K562 (cell line): ENCODE measurements at regions not wholly inside any gene's neighbourhood (a gene's known extent, or its start where the extent isn't known, plus 50 kb on each side); places are given as distances from the start of the nearest gene placed in this dataset.

ENCODE experiments used
- ATAC-seq: fragments of 200-7000 bp; cut with Tn5 transposase; 3 replicates; pipeline ENCODE4 v1.9.1; 2020; ENCODE audit warnings: moderate library complexity
- BruUV-seq: library from RNA; stranded (reverse); fragments of 400-500 nt; replicated peaks from 2 replicates; lab custom pipeline; 2021; lab: Mats Ljungman, UMichigan
- CTCF ChIA-PET: fragments of 300-600 bp; formaldehyde crosslinking; extraction: SDS; loops from one replicate; lab custom pipeline; 2021; ENCODE audit warnings: low intra/inter-chr PET ratio; lab: Yijun Ruan, JAX
- POLR2A ChIA-PET: fragments of 300-600, 350-650 bp; sonication (Branson Sonifier 250); formaldehyde crosslinking; extraction: SDS; loops from one replicate; lab custom pipeline; 2021; ENCODE audit warnings: antibody characterized with exemption, inconsistent platforms; lab: Yijun Ruan, JAX
- DNase-seq, 4 experiments: peaks; one replicate each; pipeline versions ENCODE4 v3.0.0 to v3.0.0-alpha.2; 2011 to 2018; ENCODE audit warnings: low spot score in 3 of 4, mixed read lengths in 3 of 4; ENCODE audit errors: extremely low read depth in 1 of 4
- FAIRE-seq: peaks from 2 replicates; lab custom pipeline; 2011; peaks lifted over from hg19 to GRCh38; lab: Jason Lieb, UNC
- H2AFZ ChIP-seq: 2 replicates; pipeline ENCODE4 v1.6.0; 2011; ENCODE audit warnings: low read depth, low read length, control low read depth, inconsistent platforms
- H3K27ac ChIP-seq: fragments of 200-600 bp; 3 replicates; pipeline ENCODE4 v1.8.0; 2011; ENCODE audit warnings: low read depth, mild to moderate bottlenecking, control low read depth, inconsistent platforms, low read length, moderate library complexity, mixed read lengths; ENCODE audit errors: extremely low read depth
- H3K27me3 ChIP-seq, 2 experiments: fragments of 300-600 bp in 1 of 2; 2 replicates in 1 of 2; 3 replicates in 1 of 2; pipeline versions ENCODE4 v1.6.0 to v1.8.0; 2011; ENCODE audit warnings: inconsistent platforms in 2 of 2, low read length in 2 of 2, mild to moderate bottlenecking in 1 of 2, mixed read lengths in 1 of 2, moderate library complexity in 1 of 2; ENCODE audit not compliant: control insufficient read depth in 2 of 2, insufficient read depth in 2 of 2
- H3K36me3 ChIP-seq: fragments of 300-600 bp; 3 replicates; pipeline ENCODE4 v1.8.0; 2011; ENCODE audit warnings: mild to moderate bottlenecking, low read length, inconsistent platforms; ENCODE audit not compliant: control insufficient read depth, insufficient read depth
- H3K4me1 ChIP-seq, 2 experiments: fragments of 200-600 bp in 1 of 2; replicated peaks in 1 of 2; 2 replicates in 1 of 2; 3 replicates in 1 of 2; pipeline versions ENCODE4 v1.5.1 to v1.8.0; 2011; ENCODE audit warnings: inconsistent platforms in 2 of 2, low read length in 2 of 2, mild to moderate bottlenecking in 1 of 2, mixed read lengths in 1 of 2, moderate library complexity in 1 of 2; ENCODE audit not compliant: control insufficient read depth in 2 of 2, insufficient read depth in 2 of 2
- H3K4me2 ChIP-seq: 2 replicates; pipeline ENCODE4 v1.6.1; 2011; ENCODE audit warnings: low read length, control low read depth, inconsistent platforms, mixed read lengths; ENCODE audit not compliant: insufficient read depth
- H3K4me3 ChIP-seq: fragments of 200-600 bp; sonication (generic), shearing (Covaris generic); 2 replicates; pipeline ENCODE4 v1.5.1; 2016; ENCODE audit warnings: control low read depth, inconsistent platforms
- H3K79me2 ChIP-seq: fragments of 200-600 bp; 3 replicates; pipeline ENCODE4 v1.8.0; 2011; ENCODE audit warnings: low read length, inconsistent platforms; ENCODE audit not compliant: control insufficient read depth, insufficient read depth
- H3K9ac ChIP-seq, 2 experiments: 2 replicates each; pipeline versions ENCODE4 v1.6.0 to v1.6.1; 2011; ENCODE audit warnings: low read depth in 2 of 2, low read length in 2 of 2, control low read depth in 1 of 2, inconsistent platforms in 1 of 2, mild to moderate bottlenecking in 1 of 2, mixed read lengths in 1 of 2; ENCODE audit not compliant: insufficient read depth in 1 of 2
- H3K9me1 ChIP-seq: one replicate; pipeline ENCODE4 v1.6.0; 2011; ENCODE audit warnings: inconsistent platforms, mild to moderate bottlenecking, low read length, moderate library complexity; ENCODE audit not compliant: control insufficient read depth, insufficient read depth
- H3K9me3 ChIP-seq: replicated peaks from 2 replicates; pipeline ENCODE4 v1.5.1; 2011; ENCODE audit warnings: low read depth, low read length, inconsistent platforms; ENCODE audit not compliant: control insufficient read depth, insufficient read depth
- H4K20me1 ChIP-seq: replicated peaks from 2 replicates; pipeline ENCODE4 v1.6.1; 2011; ENCODE audit warnings: low read length, inconsistent platforms, mixed read lengths; ENCODE audit not compliant: control insufficient read depth, insufficient read depth
- ATF7 ChIP-seq: fragments of 450-650 bp; IDR thresholded peaks from 2 replicates; pipeline ENCODE4 v1.7.1; 2014; ENCODE audit warnings: mild to moderate bottlenecking, moderate library complexity
- HBP1 ChIP-seq: fragments of 450-650 bp; formaldehyde crosslinking; IDR thresholded peaks from 2 replicates; pipeline ENCODE4 v1.4.0; 2022; ENCODE audit warnings: missing genetic modification characterization
- WGBS: fragments of 100-300 bp; shearing (Covaris generic); methylation state at CpG from one replicate; pipeline ENCODE4 v1.1.6; 2016; ENCODE audit warnings: low coverage, mixed read lengths; ENCODE audit not compliant: insufficient coverage; ENCODE audit errors: missing lambda C conversion rate; 5-methylcytosine and 5-hydroxymethylcytosine counted together
- in situ Hi-C: fragments of 300-500 bp; cut with MboI; formaldehyde crosslinking; loops from 4 replicates; pipeline ENCODE4 v1.15.0; 2018; ENCODE audit warnings: inconsistent platforms, mixed read lengths
- intact Hi-C: fragments of 100-400 bp; cut with micrococcal nuclease; formaldehyde crosslinking; loops from 2 replicates; pipeline ENCODE4 v1.14.2; 2022

GRCh38 chr16:66262253-66263167 lies 104.0 kb upstream of the CDH5 start:
- ChIA-PET CTCF (no interaction called here), POLR2A (interaction anchor here (0.6 kb wide), 1 partner anchor 365 kb away, joined by 3 read pairs; no protein-coding TSS in a partner anchor)
- TF ChIP-seq HBP1 (CRISPR knock-in tag): no peak
- no peak for TF ChIP-seq ATF7
- DNase-seq: no peak
- intact Hi-C loops (no loop called here), in situ Hi-C loops (no loop called here)
- WGBS: 1% methylated on average over 11 of the region's 11 CpGs
- H2AFZ ChIP-seq: no peak overlapping the region
- H3K9me3 ChIP-seq: no peaks in the 10 kb centered on the region
- H3K27me3 ChIP-seq: peaks cover 0 to 18% of the 10 kb centered on the region in 2 experiments; a peak in 3 of 5 replicates
- H3K9me1 ChIP-seq: no peaks in the 10 kb centered on the region
- H3K36me3 ChIP-seq: no peaks in the 10 kb centered on the region
- H3K4me1 ChIP-seq: no peaks in the 10 kb centered on the region; a peak in 1 of 5 replicates
- no peak overlapping the region for H3K27ac ChIP-seq
- ATAC-seq: no peak
- H4K20me1 ChIP-seq: no peaks in the 10 kb centered on the region
- BruUV-seq: no TSS peak
- no peak overlapping the region for H3K4me3 ChIP-seq
- no peak overlapping the region for H3K9ac ChIP-seq
- FAIRE-seq: no peak
- H3K79me2 ChIP-seq: no peaks in the 10 kb centered on the region
- H3K4me2 ChIP-seq: no peak overlapping the region
